ENCODE measurements at regions not wholly inside any gene's neighbourhood (a gene's known extent, or its start where the extent isn't known, plus 50 kb on each side); places are given as distances from the start of the nearest gene placed in this dataset.
A peak's percentile ranks its signal among the peaks of the same experiment; 100 is the strongest.
"Not testable (repeated sequence)": the region's sequence is repeated elsewhere in the genome, so short reads cannot be mapped to it uniquely, and the experiment has no call there.

- DNase-seq (ENCODE audit: low spot score): no peak
Observed at GRCh38 chr22:40094485-40094884, 83.2 kb upstream of the TNRC6B start.

- DNase-seq (ENCODE audit: low spot score): not testable (repeated sequence)
Observed at GRCh38 chr22:40099887-40100286, 77.8 kb upstream of the TNRC6B start.

- no peak for DNase-seq (ENCODE audit: low spot score)
Observed at GRCh38 chr22:40105755-40106154, 72.0 kb upstream of the TNRC6B start.

GRCh38 chr22:40107244-40107643 is 70.5 kb upstream of the TNRC6B start:
- DNase-seq (ENCODE audit: low spot score): peak; percentile 9

DNA sequence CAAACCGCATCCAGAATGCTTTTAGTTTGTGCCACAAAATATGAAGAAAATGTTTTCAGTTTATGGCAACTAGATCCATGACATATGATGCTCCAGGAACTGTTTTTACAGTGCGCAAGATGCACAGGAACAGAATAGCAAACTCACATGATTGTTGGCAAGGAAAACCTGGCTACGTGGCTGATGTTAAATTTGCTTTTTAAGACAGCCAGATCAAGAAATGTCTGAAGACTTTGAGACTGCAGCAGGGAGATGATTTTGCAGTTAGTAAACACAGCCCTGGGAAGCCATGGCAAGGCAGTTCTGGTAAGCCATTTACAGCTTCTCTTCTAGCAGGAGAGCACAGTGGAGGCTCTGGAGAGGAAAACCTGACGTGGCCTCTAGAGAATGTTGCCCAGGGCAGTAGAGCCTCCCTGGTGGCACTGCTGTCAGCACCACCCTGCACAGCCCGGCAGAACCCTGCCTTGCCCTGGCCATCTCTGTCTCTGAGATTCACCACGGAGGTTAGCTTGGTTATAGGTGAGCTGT is 69.8 kb upstream of the TNRC6B start:
- DNase-seq (ENCODE audit: low spot score): peak; percentile 61

- DNase-seq (ENCODE audit: low spot score): no peak
Observed at GRCh38 chr22:40108396-40108795, 69.3 kb upstream of the TNRC6B start.

DNA sequence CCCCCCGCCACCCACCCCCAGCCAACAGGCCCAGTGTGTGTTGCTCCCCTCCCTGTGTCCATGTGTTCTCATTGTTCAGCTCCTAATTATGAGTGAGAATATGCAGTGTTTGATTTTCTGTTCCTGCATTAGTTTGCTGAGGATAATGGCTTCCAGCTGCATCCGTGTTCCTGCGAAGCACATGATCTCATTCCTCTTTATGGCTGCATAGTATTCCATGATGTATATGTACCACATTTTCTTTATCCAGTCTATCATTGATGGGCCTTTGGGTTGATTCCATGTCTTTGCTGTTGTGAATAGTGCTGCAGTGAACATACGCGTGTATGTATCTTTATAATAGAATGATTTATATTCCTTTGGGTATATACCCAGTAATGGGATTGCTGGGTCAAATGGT is 68.8 kb upstream of the TNRC6B start:
- DNase-seq (ENCODE audit: low spot score): not testable (repeated sequence)

GRCh38 chr22:40111451-40111850 is 66.3 kb upstream of the TNRC6B start:
- no peak for DNase-seq (ENCODE audit: low spot score)

DNA sequence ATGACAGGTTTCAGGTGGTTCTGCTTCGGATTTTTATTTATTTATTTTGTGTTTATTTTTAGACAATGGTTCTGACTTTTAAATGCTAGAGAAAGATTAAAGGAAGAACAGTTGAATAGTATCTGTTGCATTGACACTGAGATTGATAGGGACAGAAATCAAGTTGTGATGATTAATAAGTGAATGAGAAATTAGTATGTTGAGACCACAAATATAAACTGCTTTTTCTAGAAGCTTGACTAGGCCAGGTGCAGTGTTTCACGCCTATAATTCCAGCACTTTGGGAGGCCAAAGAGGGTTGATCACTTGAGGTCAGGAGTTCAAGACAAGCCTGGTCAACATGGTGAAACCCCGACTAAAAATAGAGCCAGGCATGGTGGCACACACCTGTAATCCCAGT is 65.1 kb upstream of the TNRC6B start:
- DNase-seq (ENCODE audit: low spot score): no peak

- DNase-seq (ENCODE audit: low spot score): peak; percentile 23
Observed at GRCh38 chr22:40113696-40114095, 64.0 kb upstream of the TNRC6B start.

DNA sequence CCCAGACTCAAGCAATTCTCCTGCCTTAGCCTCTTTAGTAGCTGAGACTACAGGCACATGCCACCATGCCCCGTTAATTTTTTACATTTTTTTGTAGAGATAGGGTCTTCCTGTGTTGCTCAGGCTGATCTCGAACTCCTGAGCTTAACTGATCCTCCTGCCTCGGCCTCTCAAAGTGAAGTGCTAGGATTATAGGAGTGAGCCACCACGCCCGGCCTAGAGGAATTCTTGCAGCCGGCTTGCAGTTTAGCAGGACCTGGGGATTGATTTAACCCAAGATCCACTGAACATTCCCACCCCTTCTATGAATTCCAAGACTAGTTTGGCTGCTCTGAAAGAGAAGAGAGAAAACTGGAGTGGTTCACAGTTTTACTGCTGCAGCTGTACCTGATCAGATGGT is 63.3 kb upstream of the TNRC6B start:
- no peak for DNase-seq (ENCODE audit: low spot score)

DNA sequence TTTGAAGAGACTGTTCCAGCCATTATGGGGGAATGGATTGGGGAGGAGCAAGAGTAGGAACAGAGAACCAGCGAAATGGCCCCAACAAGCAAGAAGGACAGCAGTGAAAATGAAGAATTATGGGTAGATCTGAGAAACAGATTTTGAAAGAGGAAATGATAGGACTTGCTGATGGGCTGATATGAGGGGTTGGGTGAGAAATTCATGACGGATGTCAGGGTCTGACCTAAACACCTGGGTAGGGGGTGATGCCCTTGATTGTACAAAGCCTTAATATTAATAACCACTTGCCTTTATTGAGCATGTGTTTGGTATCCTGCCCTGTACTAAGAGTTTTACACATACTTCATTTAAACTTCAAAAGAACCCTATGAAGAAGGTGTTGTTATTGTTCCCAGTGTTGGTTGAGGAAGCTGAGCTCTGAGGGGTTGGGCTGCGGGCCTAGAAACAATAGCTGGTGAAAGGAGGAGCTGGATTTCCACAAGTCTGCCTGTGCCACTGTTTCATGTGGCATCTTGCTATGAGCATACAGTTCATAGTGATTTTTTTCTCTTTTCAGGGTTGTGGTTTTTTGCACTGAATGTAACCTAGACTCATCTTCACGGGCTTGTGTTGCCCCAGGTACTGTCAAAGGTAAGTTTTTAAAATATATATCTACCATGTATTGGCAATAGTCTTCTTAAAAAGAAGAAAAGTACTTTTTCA is 61.1 kb upstream of the TNRC6B start:
- DNase-seq (ENCODE audit: low spot score): no peak

GRCh38 chr22:40118979-40119378 is 58.7 kb upstream of the TNRC6B start:
- no peak for DNase-seq (ENCODE audit: low spot score)

GRCh38 chr22:40120848-40121247 is 56.9 kb upstream of the TNRC6B start:
- peak; percentile 24 for DNase-seq (ENCODE audit: low spot score)

GRCh38 chr22:40121461-40121860 is 56.3 kb upstream of the TNRC6B start:
- peak; percentile 66 for DNase-seq (ENCODE audit: low spot score)

DNA sequence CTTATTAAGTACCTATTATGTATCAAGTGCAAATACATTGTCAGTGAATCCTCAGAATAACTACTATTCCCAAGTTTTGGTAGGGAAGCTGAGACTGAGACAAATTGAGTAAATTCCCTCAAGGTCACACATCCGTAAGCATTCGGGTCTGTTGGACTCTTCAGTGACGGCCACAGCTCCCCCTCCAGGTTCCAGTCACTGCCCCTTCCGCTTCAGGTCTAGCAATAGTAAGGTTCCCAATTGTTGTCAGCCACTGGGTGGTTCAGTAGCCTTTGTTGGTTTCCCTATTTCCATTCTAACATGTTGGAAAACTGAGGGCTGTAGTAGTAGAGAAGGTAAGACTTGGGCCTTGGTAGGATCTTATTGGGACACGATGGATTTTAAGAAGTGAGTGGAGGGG is 54.9 kb upstream of the TNRC6B start:
- no peak for DNase-seq (ENCODE audit: low spot score)

DNA sequence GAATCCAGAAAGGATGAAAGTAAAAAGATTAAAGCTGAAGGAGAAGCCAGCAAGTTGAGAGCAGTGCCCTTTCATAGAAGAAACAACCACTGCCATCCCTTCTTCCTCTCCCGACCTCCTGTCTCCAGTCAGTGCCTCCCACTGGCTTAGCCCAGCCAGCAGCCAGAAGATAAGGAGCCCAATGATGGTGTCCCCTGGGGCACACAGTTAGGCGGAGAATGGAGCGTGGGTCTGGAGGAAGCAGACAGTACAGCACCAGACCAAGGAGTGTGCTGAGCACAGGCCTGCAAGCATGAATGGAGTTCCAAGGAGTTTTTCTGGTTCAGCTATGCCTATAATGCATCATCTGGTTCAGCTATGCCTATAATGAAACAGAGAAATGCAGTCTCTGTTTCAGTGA is 54.3 kb upstream of the TNRC6B start:
- DNase-seq (ENCODE audit: low spot score): peak; percentile 73
